ENCODE measurements at regions not wholly inside any gene's neighbourhood (a gene's known extent, or its start where the extent isn't known, plus 50 kb on each side); places are given as distances from the start of the nearest gene placed in this dataset.

GRCh38 chr7:153443032-153443701 is 609.0 kb upstream of the DPP6 start:
- H3K27ac Mint-ChIP-seq, result no peak overlapping the region
- Histone ChIP-seq H4K20me1 (ENCODE audit: low read depth) (no peaks in the 10 kb centered on the region), H3K9me3 (ENCODE audit: low read depth) (no peaks in the 10 kb centered on the region), H3K4me3 (no peak overlapping the region), H3K27me3 (no peaks in the 10 kb centered on the region), H3F3A (ENCODE audit: low read depth) (no peaks in the 10 kb centered on the region), H3K4me1 (no peaks in the 10 kb centered on the region), H3K27ac (no peak overlapping the region), H3K4me2 (no peak overlapping the region), H3K36me3 (no peaks in the 10 kb centered on the region), H3K79me2 (ENCODE audit: low read depth) (no peaks in the 10 kb centered on the region), H3K9ac (no peak overlapping the region), H2AFZ (replicated peaks) (no peak overlapping the region)
- no peaks in the 10 kb centered on the region for H3K4me1 Mint-ChIP-seq
- H3K36me3 Mint-ChIP-seq, result no peaks in the 10 kb centered on the region
- DNase-seq (ENCODE audit: low spot score), result no peak
- TF ChIP-seq EZH2phosphoT487 (IDR thresholded peaks at IDR 0.05) (no peak), EZH2 (IDR thresholded peaks at IDR 0.05) (no peak)
- TF ChIP-seq, protein P1, sequence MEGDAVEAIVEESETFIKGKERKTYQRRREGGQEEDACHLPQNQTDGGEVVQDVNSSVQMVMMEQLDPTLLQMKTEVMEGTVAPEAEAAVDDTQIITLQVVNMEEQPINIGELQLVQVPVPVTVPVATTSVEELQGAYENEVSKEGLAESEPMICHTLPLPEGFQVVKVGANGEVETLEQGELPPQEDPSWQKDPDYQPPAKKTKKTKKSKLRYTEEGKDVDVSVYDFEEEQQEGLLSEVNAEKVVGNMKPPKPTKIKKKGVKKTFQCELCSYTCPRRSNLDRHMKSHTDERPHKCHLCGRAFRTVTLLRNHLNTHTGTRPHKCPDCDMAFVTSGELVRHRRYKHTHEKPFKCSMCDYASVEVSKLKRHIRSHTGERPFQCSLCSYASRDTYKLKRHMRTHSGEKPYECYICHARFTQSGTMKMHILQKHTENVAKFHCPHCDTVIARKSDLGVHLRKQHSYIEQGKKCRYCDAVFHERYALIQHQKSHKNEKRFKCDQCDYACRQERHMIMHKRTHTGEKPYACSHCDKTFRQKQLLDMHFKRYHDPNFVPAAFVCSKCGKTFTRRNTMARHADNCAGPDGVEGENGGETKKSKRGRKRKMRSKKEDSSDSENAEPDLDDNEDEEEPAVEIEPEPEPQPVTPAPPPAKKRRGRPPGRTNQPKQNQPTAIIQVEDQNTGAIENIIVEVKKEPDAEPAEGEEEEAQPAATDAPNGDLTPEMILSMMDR (IDR thresholded peaks at IDR 0.05), result no peak
- H3K27me3 Mint-ChIP-seq (ENCODE audit: insufficient read depth, low read depth), result peaks cover 4% of the 10 kb centered on the region
- H3K4me3 Mint-ChIP-seq, result no peak overlapping the region
- H3K9me3 Mint-ChIP-seq, result peaks cover 34% of the 10 kb centered on the region

DNA sequence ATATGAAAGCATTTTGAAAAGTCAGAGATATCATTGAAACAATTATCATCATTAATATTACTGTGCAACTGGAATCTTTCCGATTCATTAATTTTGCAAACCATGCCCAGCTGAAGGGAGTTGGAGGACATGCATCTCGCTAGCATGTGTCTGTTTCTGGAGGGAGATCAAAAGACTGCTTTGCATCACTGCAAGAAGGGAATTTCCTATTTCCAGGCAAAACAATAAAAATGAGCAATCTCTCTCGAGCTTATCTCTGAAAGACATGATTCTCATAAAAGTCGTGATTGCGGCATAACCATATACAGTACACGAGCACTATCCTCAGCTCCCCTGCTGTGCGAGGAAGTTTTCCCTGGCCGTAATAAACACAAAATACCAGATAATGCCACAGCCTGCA is 607.6 kb upstream of the DPP6 start:
- Mint-ChIP-seq H3K27me3 (ENCODE audit: insufficient read depth, low read depth) (peaks cover 4% of the 10 kb centered on the region), H3K36me3 (no peaks in the 10 kb centered on the region), H3K27ac (no peak overlapping the region), H3K4me1 (no peaks in the 10 kb centered on the region), H3K9me3 (peaks cover 25% of the 10 kb centered on the region), H3K4me3 (no peak overlapping the region)
- H2AFZ ChIP-seq (replicated peaks), result no peak overlapping the region
- peaks cover 3% of the 10 kb centered on the region for H3K9me3 ChIP-seq (ENCODE audit: low read depth)
- H4K20me1 ChIP-seq (ENCODE audit: low read depth), result no peaks in the 10 kb centered on the region
- H3F3A ChIP-seq (ENCODE audit: low read depth), result no peaks in the 10 kb centered on the region
- no peaks in the 10 kb centered on the region for H3K79me2 ChIP-seq (ENCODE audit: low read depth)
- no peak for DNase-seq (ENCODE audit: low spot score)
- H3K4me3 ChIP-seq, result no peak overlapping the region
- no peaks in the 10 kb centered on the region for H3K36me3 ChIP-seq
- H3K4me2 ChIP-seq, result no peak overlapping the region
- H3K27me3 ChIP-seq, result no peaks in the 10 kb centered on the region
- no peak overlapping the region for H3K27ac ChIP-seq
- TF ChIP-seq EZH2 (IDR thresholded peaks at IDR 0.05), result no peak
- TF ChIP-seq EZH2phosphoT487 (IDR thresholded peaks at IDR 0.05), result no peak
- TF ChIP-seq, protein P1 (IDR thresholded peaks at IDR 0.05), result no peak
- H3K9ac ChIP-seq, result no peak overlapping the region
- H3K4me1 ChIP-seq, result no peaks in the 10 kb centered on the region

- DNase-seq (ENCODE audit: low spot score), result no peak
- Mint-ChIP-seq H3K4me1 (no peaks in the 10 kb centered on the region), H3K36me3 (no peaks in the 10 kb centered on the region), H3K27ac (no peak overlapping the region), H3K4me3 (no peak overlapping the region), H3K27me3 (ENCODE audit: insufficient read depth, low read depth) (peaks cover 4% of the 10 kb centered on the region), H3K9me3 (peaks cover 18% of the 10 kb centered on the region)
- H3K27me3 ChIP-seq, result no peaks in the 10 kb centered on the region
- H3K9ac ChIP-seq, result no peak overlapping the region
- H2AFZ ChIP-seq (replicated peaks), result no peak overlapping the region
- TF ChIP-seq EZH2 (IDR thresholded peaks at IDR 0.05) (no peak), EZH2phosphoT487 (IDR thresholded peaks at IDR 0.05) (no peak)
- TF ChIP-seq, protein P1 (IDR thresholded peaks at IDR 0.05), result no peak
- no peaks in the 10 kb centered on the region for H4K20me1 ChIP-seq (ENCODE audit: low read depth)
- peaks cover 3% of the 10 kb centered on the region for H3K9me3 ChIP-seq (ENCODE audit: low read depth)
- no peak overlapping the region for H3K4me3 ChIP-seq
- no peaks in the 10 kb centered on the region for H3K79me2 ChIP-seq (ENCODE audit: low read depth)
- no peaks in the 10 kb centered on the region for H3K36me3 ChIP-seq
- H3K27ac ChIP-seq, result no peak overlapping the region
- no peak overlapping the region for H3K4me2 ChIP-seq
- H3F3A ChIP-seq (ENCODE audit: low read depth), result no peaks in the 10 kb centered on the region
- H3K4me1 ChIP-seq, result no peaks in the 10 kb centered on the region
Measured at GRCh38 chr7:153445641-153446040, 606.6 kb upstream of the DPP6 start.

All from neural progenitor cell (in vitro differentiated cells).